H1 (cell line): ENCODE measurements at regions not wholly inside any gene's neighbourhood (a gene's known extent, or its start where the extent isn't known, plus 50 kb on each side); places are given as distances from the start of the nearest gene placed in this dataset.

Experiments used
- CTCF ChIA-PET: fragments of 300-600 bp; sonication (Branson Sonifier 250); formaldehyde crosslinking; loops from one replicate; lab custom pipeline; 2021; ENCODE audit not compliant: partially characterized antibody; lab: Charles Lee
- POLR2A ChIA-PET: fragments of 300-600 bp; sonication (Branson Sonifier 250); formaldehyde crosslinking; loops from one replicate; lab custom pipeline; 2021; ENCODE audit warnings: inconsistent platforms; ENCODE audit not compliant: partially characterized antibody; lab: Charles Lee
- DNase-seq, 2 experiments: peaks; one replicate each; pipeline versions ENCODE4 v3.0.0 to v3.0.0-alpha.2; 2010 to 2022; ENCODE audit warnings: low spot score in 2 of 2, low read depth in 1 of 2, mixed read lengths in 1 of 2
- FAIRE-seq: peaks from 2 replicates; lab custom pipeline; 2011; peaks lifted over from hg19 to GRCh38; lab: Jason Lieb, UNC
- H2AFZ ChIP-seq: 2 replicates; pipeline ENCODE4 v1.8.1; 2012; ENCODE audit warnings: low read length, inconsistent platforms
- H2AK5ac ChIP-seq: 2 replicates; pipeline ENCODE4 v1.6.1; 2013; ENCODE audit warnings: low read depth, low read length
- H2BK120ac ChIP-seq: replicated peaks from 2 replicates; pipeline ENCODE3; 2013; ENCODE audit warnings: low read depth, low read length, inconsistent platforms
- H2BK12ac ChIP-seq: 2 replicates; pipeline ENCODE4 v1.6.1; 2013; ENCODE audit warnings: low read depth, low read length
- H2BK15ac ChIP-seq: 2 replicates; pipeline ENCODE4 v1.6.1; 2013; ENCODE audit warnings: low read length
- H2BK20ac ChIP-seq: 2 replicates; pipeline ENCODE4 v1.6.1; 2013; ENCODE audit warnings: low read length
- H2BK5ac ChIP-seq: 2 replicates; pipeline ENCODE4 v1.6.1; 2013; ENCODE audit warnings: low read depth, low read length
- H3K14ac ChIP-seq: 2 replicates; pipeline ENCODE4 v1.6.1; 2013; ENCODE audit warnings: inconsistent platforms; ENCODE audit not compliant: insufficient read length
- H3K18ac ChIP-seq: 2 replicates; pipeline ENCODE4 v1.6.1; 2013; ENCODE audit warnings: low read length; ENCODE audit errors: extremely low read depth
- H3K23ac ChIP-seq: 2 replicates; pipeline ENCODE4 v1.6.1; 2013; ENCODE audit warnings: inconsistent platforms; ENCODE audit not compliant: insufficient read length
- H3K23me2 ChIP-seq: 2 replicates; pipeline ENCODE4 v1.6.1; 2013; ENCODE audit warnings: low read depth, low read length
- H3K27ac ChIP-seq: 2 replicates; pipeline ENCODE4 v1.6.1; 2011; ENCODE audit warnings: low read depth, low read length, inconsistent platforms
- H3K27me3 ChIP-seq, 4 experiments: replicated peaks in 1 of 4; 1 replicate in 1 of 4; 2 replicates in 3 of 4; pipeline versions ENCODE4 v1.6.1 to v1.8.1; 2011 to 2013; ENCODE audit warnings: low read length in 3 of 4, mild to moderate bottlenecking in 3 of 4, inconsistent platforms in 2 of 4, mixed read lengths in 2 of 4, moderate library complexity in 1 of 4; ENCODE audit not compliant: control insufficient read depth in 3 of 4, insufficient read depth in 3 of 4; ENCODE audit errors: extremely low read depth in 1 of 4
- H3K36me3 ChIP-seq, 4 experiments: 2 replicates each; pipeline versions ENCODE4 v1.6.1 to v1.8.1; 2011 to 2013; ENCODE audit warnings: mild to moderate bottlenecking in 4 of 4, low read length in 3 of 4, moderate library complexity in 2 of 4, control low read depth in 1 of 4, inconsistent platforms in 1 of 4; ENCODE audit not compliant: insufficient read depth in 4 of 4, control insufficient read depth in 2 of 4
- H3K4ac ChIP-seq: replicated peaks from 2 replicates; pipeline ENCODE3; 2013; ENCODE audit warnings: low read length, low read depth, mixed read lengths, inconsistent platforms; ENCODE audit not compliant: insufficient read length
- H3K4me1 ChIP-seq, 4 experiments: replicated peaks in 1 of 4; 1 replicate in 1 of 4; 2 replicates in 3 of 4; pipeline versions ENCODE4 v1.6.1 to v1.8.1; 2011 to 2013; ENCODE audit warnings: low read length in 3 of 4, inconsistent platforms in 2 of 4, mixed read lengths in 1 of 4; ENCODE audit not compliant: insufficient read depth in 4 of 4, control insufficient read depth in 3 of 4
- H3K4me2 ChIP-seq, 2 experiments: 2 replicates each; pipeline versions ENCODE4 v1.6.1 to v1.8.1; 2011 to 2013; ENCODE audit warnings: low read depth in 2 of 2, low read length in 2 of 2, control low read depth in 1 of 2, inconsistent platforms in 1 of 2, mild to moderate bottlenecking in 1 of 2; ENCODE audit not compliant: insufficient read depth in 1 of 2
- H3K4me3 ChIP-seq, 4 experiments: fragments of 200-600, 300-600 bp in 1 of 4; sonication (generic), shearing (Covaris generic), sonication (Bioruptor Twin) in 1 of 4; 2 replicates each; pipeline versions ENCODE4 v1.5.1 to v1.8.1; 2011 to 2016; ENCODE audit warnings: low read length in 4 of 4, low read depth in 3 of 4, control low read depth in 2 of 4, inconsistent platforms in 2 of 4, mild to moderate bottlenecking in 2 of 4, mixed read lengths in 1 of 4, moderate library complexity in 1 of 4; ENCODE audit not compliant: insufficient read depth in 2 of 4; ENCODE audit errors: extremely low read depth in 1 of 4
- H3K56ac ChIP-seq: replicated peaks from 2 replicates; pipeline ENCODE3; 2013; ENCODE audit warnings: low read depth, mild to moderate bottlenecking, mixed read lengths, low read length, inconsistent platforms; ENCODE audit not compliant: insufficient read length
- H3K79me1 ChIP-seq: 2 replicates; pipeline ENCODE4 v1.6.1; 2013; ENCODE audit warnings: low read depth, low read length, control low read depth
- H3K79me2 ChIP-seq, 2 experiments: 2 replicates each; pipeline versions ENCODE4 v1.6.1 to v1.8.1; 2012 to 2013; ENCODE audit warnings: low read length in 2 of 2, mild to moderate bottlenecking in 2 of 2, inconsistent platforms in 1 of 2; ENCODE audit not compliant: insufficient read depth in 2 of 2, control insufficient read depth in 1 of 2
- H3K9ac ChIP-seq, 4 experiments: replicated peaks in 1 of 4; 1 replicate in 1 of 4; 2 replicates in 3 of 4; pipeline versions ENCODE4 v1.6.1 to v1.8.1; 2011 to 2013; ENCODE audit warnings: low read depth in 3 of 4, low read length in 3 of 4, control low read depth in 2 of 4, mild to moderate bottlenecking in 2 of 4, moderate library complexity in 2 of 4, inconsistent platforms in 1 of 4; ENCODE audit errors: extremely low read depth in 1 of 4
- H3K9me3 ChIP-seq, 2 experiments: 2 replicates each; pipeline versions ENCODE4 v1.6.1 to v1.8.1; 2012 to 2013; ENCODE audit warnings: mild to moderate bottlenecking in 2 of 2, moderate library complexity in 2 of 2, control low read depth in 1 of 2, inconsistent platforms in 1 of 2, low read depth in 1 of 2, low read length in 1 of 2, mixed read lengths in 1 of 2; ENCODE audit not compliant: insufficient read depth in 2 of 2
- H4K20me1 ChIP-seq, 2 experiments: replicated peaks in 1 of 2; 2 replicates each; pipeline versions ENCODE3 to v1.8.1; 2011 to 2013; ENCODE audit warnings: inconsistent platforms in 2 of 2, low read length in 2 of 2, mild to moderate bottlenecking in 1 of 2; ENCODE audit not compliant: insufficient read depth in 2 of 2, control insufficient read depth in 1 of 2
- H4K5ac ChIP-seq: 2 replicates; pipeline ENCODE4 v1.6.1; 2013; ENCODE audit warnings: low read length, low read depth, mixed read lengths, inconsistent platforms; ENCODE audit not compliant: insufficient read length
- H4K8ac ChIP-seq: 2 replicates; pipeline ENCODE4 v1.8.0; 2013; ENCODE audit warnings: mild to moderate bottlenecking, moderate library complexity, low read length, inconsistent platforms; ENCODE audit not compliant: insufficient read depth; ENCODE audit errors: extremely low read depth
- H4K91ac ChIP-seq: replicated peaks from 2 replicates; pipeline ENCODE3; 2013; ENCODE audit warnings: low read length, mixed read lengths, inconsistent platforms; ENCODE audit not compliant: insufficient read length
- CBX8 ChIP-seq: fragments of 300-800, 300-1000 bp; sonication (generic); IDR thresholded peaks from 2 replicates; pipeline ENCODE4 v1.7.1; 2016; ENCODE audit warnings: low read depth, low read length, borderline replicate concordance
- CHD2 ChIP-seq: IDR thresholded peaks from 2 replicates; pipeline ENCODE4 v1.6.1; 2012; ENCODE audit warnings: low read length, improper control_type of control experiment
- EP300 ChIP-seq, 2 experiments: IDR thresholded peaks; 1 replicate in 1 of 2; 2 replicates in 1 of 2; pipeline ENCODE4 v1.6.1; 2011 to 2012; ENCODE audit warnings: low read depth in 2 of 2, low read length in 2 of 2, mild to moderate bottlenecking in 2 of 2, borderline replicate concordance in 1 of 2, inconsistent platforms in 1 of 2, moderate library complexity in 1 of 2
- HDAC6 ChIP-seq: IDR thresholded peaks from one replicate; pipeline ENCODE4 v1.7.1; 2012; ENCODE audit warnings: low read depth, mild to moderate bottlenecking, inconsistent platforms, low read length, moderate library complexity
- JUND ChIP-seq: IDR thresholded peaks from 2 replicates; pipeline ENCODE4 v1.6.1; 2011; ENCODE audit warnings: mild to moderate bottlenecking, improper control_type of control experiment, low read length
- KDM1A ChIP-seq: fragments of 200-600, 300-600 bp; sonication (generic); IDR thresholded peaks from 2 replicates; pipeline ENCODE4 v1.7.1; 2016; ENCODE audit warnings: mild to moderate bottlenecking, low read length, borderline replicate concordance
- MAFK ChIP-seq: IDR thresholded peaks from 2 replicates; pipeline ENCODE4 v1.6.1; 2012; ENCODE audit warnings: low read depth, mild to moderate bottlenecking, improper control_type of control experiment, low read length
- MAX ChIP-seq: IDR thresholded peaks from 2 replicates; pipeline ENCODE4 v1.6.1; 2012; ENCODE audit warnings: inconsistent platforms
- NANOG ChIP-seq: IDR thresholded peaks from 2 replicates; pipeline ENCODE4 v1.6.1; 2011; ENCODE audit warnings: low read length, low read depth, mild to moderate bottlenecking, inconsistent platforms; ENCODE audit not compliant: insufficient read depth, poor library complexity, severe bottlenecking
- POLR2A ChIP-seq, 2 experiments: IDR thresholded peaks; 1 replicate in 1 of 2; 2 replicates in 1 of 2; pipeline ENCODE4 v1.6.1; 2011; ENCODE audit warnings: low read depth in 2 of 2, low read length in 2 of 2, mild to moderate bottlenecking in 2 of 2; ENCODE audit errors: control extremely low read depth in 1 of 2
- POLR2AphosphoS5 ChIP-seq: IDR thresholded peaks from 2 replicates; pipeline ENCODE4 v1.6.1; 2011; ENCODE audit warnings: low read depth, low read length
- SIX5 ChIP-seq: IDR thresholded peaks from 2 replicates; pipeline ENCODE4 v1.6.1; 2011; ENCODE audit warnings: mild to moderate bottlenecking, low read depth, low read length
- SP2 ChIP-seq: IDR thresholded peaks from 2 replicates; pipeline ENCODE4 v1.6.1; 2012; ENCODE audit warnings: mild to moderate bottlenecking, low read length, inconsistent platforms
- TEAD4 ChIP-seq: IDR thresholded peaks from 2 replicates; pipeline ENCODE4 v1.6.1; 2012; ENCODE audit warnings: low read depth, low read length, inconsistent platforms, mixed read lengths
- USF2 ChIP-seq: IDR thresholded peaks from 2 replicates; pipeline ENCODE4 v1.6.1; 2011; ENCODE audit warnings: low read length, improper control_type of control experiment
- WGBS, 2 experiments: shearing (Covaris generic) in 1 of 2; methylation state at CpG; one replicate each; pipeline versions ENCODE4 v1.1.6 to v1.1.7; 2013 to 2015; ENCODE audit warnings: low lambda C conversion rate in 2 of 2, mixed read lengths in 2 of 2, inconsistent platforms in 1 of 2, low coverage in 1 of 2, missing lambda C conversion rate in 1 of 2; ENCODE audit not compliant: insufficient replicate concordance in 2 of 2, insufficient coverage in 1 of 2, insufficient read length in 1 of 2; ENCODE audit errors: extremely low coverage in 1 of 2, missing lambda C conversion rate in 1 of 2; 5-methylcytosine and 5-hydroxymethylcytosine counted together

- no peak overlapping the region for H3K4me2 ChIP-seq
- no peaks in the 10 kb centered on the region for H3K79me1 ChIP-seq
- no peak overlapping the region for H3K4me3 ChIP-seq
- no peak overlapping the region for H3K4ac ChIP-seq
- H3K9me3 ChIP-seq = no peaks in the 10 kb centered on the region
- no peak overlapping the region for H2BK120ac ChIP-seq
- no peak overlapping the region for H3K56ac ChIP-seq
- CTCF ChIA-PET = interaction anchor here (0.7 kb wide), 1 partner anchor 76 kb away, joined by 3 read pairs; no protein-coding TSS in a partner anchor
- 97% methylated on average over 1 of the region's 1 CpG; no CpG with 5 or more reads in 1 of the 2 experiments for WGBS, 2 experiments
- H3K27me3 ChIP-seq = no peaks in the 10 kb centered on the region; a peak in 1 of 7 replicates
- no peak overlapping the region for H2BK5ac ChIP-seq
- TF ChIP-seq EP300 (IDR thresholded peaks at IDR 0.05; ENCODE audit: borderline replicate concordance in 1 of 2, low read depth in 2 of 2, low read length in 2 of 2) = no peak
- no peak for TF ChIP-seq SIX5
- TF ChIP-seq MAX = no peak
- TF ChIP-seq TEAD4 = no peak
- no peak for TF ChIP-seq USF2
- TF ChIP-seq JUND = no peak
- no peak for TF ChIP-seq POLR2A (IDR thresholded peaks at IDR 0.05; ENCODE audit: control extremely low read depth in 1 of 2, low read depth in 2 of 2, low read length in 2 of 2)
- no peak for TF ChIP-seq NANOG
- TF ChIP-seq SP2 = no peak
- TF ChIP-seq KDM1A = no peak
- TF ChIP-seq CBX8 = no peak
- TF ChIP-seq HDAC6 = no peak
- TF ChIP-seq POLR2AphosphoS5 = no peak
- TF ChIP-seq CHD2 = no peak
- TF ChIP-seq MAFK = no peak
- H2BK15ac ChIP-seq = no peak overlapping the region
- H3K23me2 ChIP-seq = peaks cover 3% of the 10 kb centered on the region; the same call in 1 of the 2 replicates
- H3K23ac ChIP-seq = no peak overlapping the region
- no peak overlapping the region for H3K18ac ChIP-seq
- no peak overlapping the region for H4K5ac ChIP-seq
- DNase-seq = no peak
- H2AK5ac ChIP-seq = no peak overlapping the region
- no peak for FAIRE-seq
- no peaks in the 10 kb centered on the region for H3K79me2 ChIP-seq
- no peak overlapping the region for H3K9ac ChIP-seq
- H3K27ac ChIP-seq = no peak overlapping the region
- H4K20me1 ChIP-seq = no peaks in the 10 kb centered on the region
- no peak overlapping the region for H2BK20ac ChIP-seq
- POLR2A ChIA-PET = no interaction called here
- no peak overlapping the region for H2AFZ ChIP-seq
- no peak overlapping the region for H2BK12ac ChIP-seq
- H3K4me1 ChIP-seq = 0 out of 7 replicates have a peak, but pooled peaks cover 0 to 2% (median under 1%) of the 10 kb centered on the region in 4 experiments
- no peak overlapping the region for H3K14ac ChIP-seq
- H3K36me3 ChIP-seq = no peaks in the 10 kb centered on the region
- H4K8ac ChIP-seq = no peak overlapping the region
- H4K91ac ChIP-seq = no peak overlapping the region
These were observed 164.6 kb upstream of the HMGA2 start for GRCh38 chr12:65659681-65660080.
